ENCODE measurements at regions not wholly inside any gene's neighbourhood (a gene's known extent, or its start where the extent isn't known, plus 50 kb on each side); places are given as distances from the start of the nearest gene placed in this dataset.
"Not testable (repeated sequence)": the region's sequence is repeated elsewhere in the genome, so short reads cannot be mapped to it uniquely, and the experiment has no call there.

- not testable (repeated sequence) for TF ChIP-seq CTCF (IDR thresholded peaks at IDR 0.05); ZFX (IDR thresholded peaks at IDR 0.05; ENCODE audit: borderline replicate concordance)
These were observed 2868.6 kb downstream of the RPIA start for GRCh38 chr2:91559886-91560614.
